Omental fat pad (tissue), 3 donors: ENCODE measurements at regions not wholly inside any gene's neighbourhood (a gene's known extent, or its start where the extent isn't known, plus 50 kb on each side); places are given as distances from the start of the nearest gene placed in this dataset.

Experiments
- ATAC-seq: fragments of 150-250 bp; one replicate; pipeline ENCODE4 v1.9.1; 2016; ENCODE audit warnings: mild to moderate bottlenecking, moderate library complexity; ENCODE audit not compliant: low FRiP score
- DNase-seq: peaks from one replicate; pipeline ENCODE4 v3.0.0-alpha.2; 2019; ENCODE audit warnings: low spot score
- TF ChIP-seq, protein P1 (sequence below), 3 donors: fragments of 450-650 bp; IDR thresholded peaks; one replicate each; pipeline ENCODE4 v1.5.1; 2016 to 2017; ENCODE audit warnings: antibody characterized with exemption in 3 of 3, mild to moderate bottlenecking in 3 of 3, moderate library complexity in 2 of 3

GRCh38 chr11:109017489-109017888 lies 352.6 kb downstream of the DDX10 start:
- ATAC-seq: no peak
- no peak for DNase-seq
- TF ChIP-seq, protein P1, sequence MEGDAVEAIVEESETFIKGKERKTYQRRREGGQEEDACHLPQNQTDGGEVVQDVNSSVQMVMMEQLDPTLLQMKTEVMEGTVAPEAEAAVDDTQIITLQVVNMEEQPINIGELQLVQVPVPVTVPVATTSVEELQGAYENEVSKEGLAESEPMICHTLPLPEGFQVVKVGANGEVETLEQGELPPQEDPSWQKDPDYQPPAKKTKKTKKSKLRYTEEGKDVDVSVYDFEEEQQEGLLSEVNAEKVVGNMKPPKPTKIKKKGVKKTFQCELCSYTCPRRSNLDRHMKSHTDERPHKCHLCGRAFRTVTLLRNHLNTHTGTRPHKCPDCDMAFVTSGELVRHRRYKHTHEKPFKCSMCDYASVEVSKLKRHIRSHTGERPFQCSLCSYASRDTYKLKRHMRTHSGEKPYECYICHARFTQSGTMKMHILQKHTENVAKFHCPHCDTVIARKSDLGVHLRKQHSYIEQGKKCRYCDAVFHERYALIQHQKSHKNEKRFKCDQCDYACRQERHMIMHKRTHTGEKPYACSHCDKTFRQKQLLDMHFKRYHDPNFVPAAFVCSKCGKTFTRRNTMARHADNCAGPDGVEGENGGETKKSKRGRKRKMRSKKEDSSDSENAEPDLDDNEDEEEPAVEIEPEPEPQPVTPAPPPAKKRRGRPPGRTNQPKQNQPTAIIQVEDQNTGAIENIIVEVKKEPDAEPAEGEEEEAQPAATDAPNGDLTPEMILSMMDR (IDR thresholded peaks at IDR 0.05): no peak

- TF ChIP-seq, protein P1 (IDR thresholded peaks at IDR 0.05): no peak
- DNase-seq (no peak), ATAC-seq (no peak)
Observed at GRCh38 chr11:109018639-109019038, 353.8 kb downstream of the DDX10 start.

- TF ChIP-seq, protein P1 (IDR thresholded peaks at IDR 0.05): no peak
- DNase-seq (no peak), ATAC-seq (no peak)
Observed at GRCh38 chr11:109019342-109019936, 354.6 kb downstream of the DDX10 start.

DNA sequence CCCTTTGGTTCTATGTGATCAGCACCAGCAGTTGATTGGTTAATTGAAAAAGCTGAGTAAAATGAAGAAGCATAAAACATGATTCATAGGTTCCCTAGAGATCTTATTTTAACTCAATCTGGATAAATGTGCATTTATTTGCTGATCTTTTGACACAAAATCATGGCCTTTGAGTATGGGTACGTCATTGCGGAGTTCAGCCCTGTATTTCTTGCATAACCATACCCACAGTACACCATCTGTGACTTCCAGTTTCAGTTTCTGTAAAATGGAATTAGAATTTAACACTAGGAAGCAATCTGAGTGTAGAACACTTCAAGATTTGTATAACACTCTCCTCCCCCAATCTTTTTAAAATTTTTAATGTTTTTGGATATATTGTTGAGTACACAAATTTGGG lies 358.2 kb downstream of the DDX10 start:
- no peak for ATAC-seq
- TF ChIP-seq, protein P1 (IDR thresholded peaks at IDR 0.05): no peak
- DNase-seq: no peak

DNA sequence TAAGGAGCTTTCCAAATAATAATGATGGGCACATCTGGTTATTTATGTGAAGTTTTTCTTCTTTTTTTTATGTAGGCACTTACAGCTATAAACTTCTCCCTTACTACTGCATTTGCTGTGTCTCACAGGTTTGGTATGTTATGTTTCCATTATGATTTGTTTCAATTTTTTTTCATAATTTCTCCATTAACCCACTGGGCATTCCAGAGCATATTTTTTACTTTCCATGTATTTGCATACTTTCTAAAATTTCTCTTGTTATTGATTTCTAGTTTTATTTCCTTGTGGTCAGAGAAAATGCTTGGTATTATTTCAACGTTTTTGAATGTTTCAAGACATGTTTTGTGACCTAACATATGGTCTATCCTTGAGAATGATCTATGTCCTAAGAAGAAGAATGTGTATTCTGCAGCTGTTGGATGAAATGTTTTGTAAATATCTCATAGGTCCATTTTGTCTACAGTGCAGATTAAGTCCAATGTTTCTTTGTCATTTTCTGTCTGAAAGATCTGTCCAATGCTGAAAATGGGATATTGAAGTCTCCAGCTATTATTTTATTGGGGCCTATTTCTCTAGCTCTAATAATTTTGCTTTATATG lies 362.1 kb downstream of the DDX10 start:
- DNase-seq: no peak
- ATAC-seq: no peak
- TF ChIP-seq, protein P1 (IDR thresholded peaks at IDR 0.05): no peak

DNA sequence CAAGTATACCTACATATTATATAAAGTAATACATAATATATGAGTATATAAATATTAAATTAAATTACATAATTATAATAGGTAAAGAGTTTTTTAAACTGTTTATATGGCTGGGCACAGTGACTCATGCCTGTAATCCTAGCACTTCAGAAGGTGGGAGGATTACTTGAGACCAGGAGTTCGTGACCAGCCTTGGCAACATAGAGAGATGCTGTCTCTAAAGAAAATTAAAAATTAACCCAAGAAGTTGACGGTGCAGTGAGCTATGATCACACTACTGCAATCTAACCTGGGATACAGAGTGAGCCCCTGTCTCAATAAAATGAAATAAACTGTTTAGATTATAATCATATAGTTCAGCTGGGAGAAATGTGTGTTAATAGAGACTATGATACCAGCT lies 363.0 kb downstream of the DDX10 start:
- no peak for DNase-seq
- ATAC-seq: no peak
- TF ChIP-seq, protein P1 (IDR thresholded peaks at IDR 0.05): no peak

GRCh38 chr11:109029927-109030326 lies 365.1 kb downstream of the DDX10 start:
- DNase-seq (no peak), ATAC-seq (no peak)
- TF ChIP-seq, protein P1 (IDR thresholded peaks at IDR 0.05): no peak
